ENCODE measurements at regions not wholly inside any gene's neighbourhood (a gene's known extent, or its start where the extent isn't known, plus 50 kb on each side); places are given as distances from the start of the nearest gene placed in this dataset.

GRCh38 chr2:194697439-194697838, 959.6 kb upstream of the SLC39A10 start:
- Histone ChIP-seq H3K27me3 (no peaks in the 10 kb centered on the region), H3K27ac (no peak overlapping the region), H3K4me1 (no peaks in the 10 kb centered on the region), H3K9me3 (no peaks in the 10 kb centered on the region), H3K36me3 (no peaks in the 10 kb centered on the region), H3K4me3 (no peak overlapping the region)
- DNase-seq (no peak), ATAC-seq (no peak), FAIRE-seq (no peak)
- TF ChIP-seq CTCF (IDR thresholded peaks at IDR 0.05): no peak
- intact Hi-C loops (cut with DNase I): no loop called here

GRCh38 chr2:194696690-194697089, 960.3 kb upstream of the SLC39A10 start:
- intact Hi-C loops (cut with DNase I): no loop called here
- Histone ChIP-seq H3K36me3 (no peaks in the 10 kb centered on the region), H3K9me3 (no peaks in the 10 kb centered on the region), H3K27me3 (no peaks in the 10 kb centered on the region), H3K4me3 (no peak overlapping the region), H3K27ac (no peak overlapping the region), H3K4me1 (no peaks in the 10 kb centered on the region)
- DNase-seq: no peak
- FAIRE-seq: no peak
- no peak for TF ChIP-seq CTCF (IDR thresholded peaks at IDR 0.05)
- ATAC-seq: no peak

- no peaks in the 10 kb centered on the region for H3K4me1 ChIP-seq
- no peaks in the 10 kb centered on the region for H3K36me3 ChIP-seq
- ATAC-seq: no peak
- no peak for TF ChIP-seq CTCF (IDR thresholded peaks at IDR 0.05)
- intact Hi-C loops (cut with DNase I): no loop called here
- H3K4me3 ChIP-seq: no peak overlapping the region
- FAIRE-seq: no peak
- DNase-seq: no peak
- H3K27ac ChIP-seq: no peak overlapping the region
- 47 to 59% methylated on average over 3 of the region's 3 CpGs for WGBS, 2 donors
- H3K27me3 ChIP-seq: no peaks in the 10 kb centered on the region
- H3K9me3 ChIP-seq: no peaks in the 10 kb centered on the region
Observed at GRCh38 chr2:194686569-194686968, 970.5 kb upstream of the SLC39A10 start.

- ATAC-seq (no peak), FAIRE-seq (no peak), DNase-seq (no peak)
- no peak overlapping the region for H3K4me3 ChIP-seq
- intact Hi-C loops (cut with DNase I): no loop called here
- no peaks in the 10 kb centered on the region for H3K9me3 ChIP-seq
- TF ChIP-seq CTCF (IDR thresholded peaks at IDR 0.05): no peak
- WGBS, 2 donors: 41 to 47% methylated on average over 1 of the region's 1 CpG
- no peaks in the 10 kb centered on the region for H3K4me1 ChIP-seq
- no peaks in the 10 kb centered on the region for H3K36me3 ChIP-seq
- H3K27ac ChIP-seq: no peak overlapping the region
- no peaks in the 10 kb centered on the region for H3K27me3 ChIP-seq
Observed at GRCh38 chr2:194674043-194674442, 983.0 kb upstream of the SLC39A10 start.

- H3K9me3 ChIP-seq: no peaks in the 10 kb centered on the region
- no peak for TF ChIP-seq CTCF (IDR thresholded peaks at IDR 0.05)
- intact Hi-C loops (cut with DNase I): no loop called here
- H3K27ac ChIP-seq: no peak overlapping the region
- H3K4me1 ChIP-seq: no peaks in the 10 kb centered on the region
- DNase-seq: no peak
- no peak for ATAC-seq
- H3K36me3 ChIP-seq: no peaks in the 10 kb centered on the region
- no peak overlapping the region for H3K4me3 ChIP-seq
- no peak for FAIRE-seq
- 54 to 68% methylated on average over 3 of the region's 3 CpGs for WGBS, 2 donors
- H3K27me3 ChIP-seq: no peaks in the 10 kb centered on the region
Observed at GRCh38 chr2:194672994-194673393, 984.0 kb upstream of the SLC39A10 start.
